Activated CD8-positive, alpha-beta T cell treated with anti-CD3 and anti-CD28 coated beads, Interleukin-2, amount 10 ng/mL, durations not matched to agents 7 days and 5 days (primary cell): ENCODE measurements at regions not wholly inside any gene's neighbourhood (a gene's known extent, or its start where the extent isn't known, plus 50 kb on each side); places are given as distances from the start of the nearest gene placed in this dataset.
"Not testable (repeated sequence)": the region's sequence is repeated elsewhere in the genome, so short reads cannot be mapped to it uniquely, and the experiment has no call there.

ENCODE experiments used
- ATAC-seq: fragments of 150-1000 bp; cut with Tn5 transposase; one replicate; pipeline ENCODE4 v1.10.0; 2021; ENCODE audit warnings: moderate library complexity
- CTCF ChIA-PET: fragments of 350-600 bp; sonication (Branson Sonifier 250); formaldehyde crosslinking; loops from one replicate; lab custom pipeline; 2021; ENCODE audit warnings: antibody characterized with exemption; lab: Charles Lee
- POLR2A ChIA-PET: fragments of 350-600 bp; sonication (Branson Sonifier 250); formaldehyde crosslinking; loops from one replicate; lab custom pipeline; 2021; ENCODE audit warnings: antibody characterized with exemption; lab: Charles Lee
- DNase-seq: peaks from one replicate; pipeline ENCODE4 v3.0.0-alpha.2; 2020
- H3K27ac Mint-ChIP-seq: one replicate; pipeline ENCODE4 v1.8.0; 2021; ENCODE audit warnings: mild to moderate bottlenecking, mixed read lengths
- H3K27me3 Mint-ChIP-seq: one replicate; pipeline ENCODE4 v1.8.0; 2021; ENCODE audit warnings: low read depth, mixed read lengths
- H3K36me3 Mint-ChIP-seq: one replicate; pipeline ENCODE4 v1.8.0; 2021; ENCODE audit warnings: low read depth, mixed read lengths
- H3K4me1 Mint-ChIP-seq: one replicate; pipeline ENCODE4 v1.8.0; 2021; ENCODE audit warnings: low read depth, mixed read lengths
- H3K4me3 Mint-ChIP-seq: one replicate; pipeline ENCODE4 v1.8.0; 2021; ENCODE audit warnings: mild to moderate bottlenecking, mixed read lengths
- H3K9me3 Mint-ChIP-seq: one replicate; pipeline ENCODE4 v1.8.0; 2022; ENCODE audit warnings: mixed read lengths; ENCODE audit not compliant: insufficient read depth

GRCh38 chr3:130826516-130827182 lies 67.2 kb upstream of the ATP2C1 start:
- H3K9me3 Mint-ChIP-seq = no peaks in the 10 kb centered on the region
- no peak overlapping the region for H3K27ac Mint-ChIP-seq
- ChIA-PET CTCF (interaction anchor here (1.1 kb wide), 1 partner anchor 67 kb away, joined by 3 read pairs; no protein-coding TSS in a partner anchor), POLR2A (no interaction called here)
- H3K4me1 Mint-ChIP-seq = no peaks in the 10 kb centered on the region
- H3K4me3 Mint-ChIP-seq = no peak overlapping the region
- no peaks in the 10 kb centered on the region for H3K36me3 Mint-ChIP-seq
- ATAC-seq (no peak), DNase-seq (no peak)
- H3K27me3 Mint-ChIP-seq = peaks cover 11% of the 10 kb centered on the region

- CTCF ChIA-PET = interaction anchor here (1.1 kb wide), 1 partner anchor 68 kb away, joined by 3 read pairs; no protein-coding TSS in a partner anchor
- DNase-seq (no peak), ATAC-seq (no peak)
- Mint-ChIP-seq H3K4me3 (no peak overlapping the region), H3K27ac (no peak overlapping the region), H3K4me1 (no peaks in the 10 kb centered on the region), H3K36me3 (no peaks in the 10 kb centered on the region), H3K9me3 (no peaks in the 10 kb centered on the region), H3K27me3 (peaks cover 11% of the 10 kb centered on the region)
- POLR2A ChIA-PET = no interaction called here
These were observed 66.4 kb upstream of the ATP2C1 start for GRCh38 chr3:130827486-130827885.

- CTCF ChIA-PET = no interaction called here
These were observed 64.6 kb upstream of the ATP2C1 start for GRCh38 chr3:130828948-130829947.

GRCh38 chr3:130831719-130832400 lies 62.0 kb upstream of the ATP2C1 start:
- POLR2A ChIA-PET = interaction anchor here (1.6 kb wide), 1 partner anchor 18 kb away, joined by 3 read pairs; no protein-coding TSS in a partner anchor
- DNase-seq = no peak
- no peak overlapping the region for H3K4me3 Mint-ChIP-seq
- no peaks in the 10 kb centered on the region for H3K9me3 Mint-ChIP-seq
- CTCF ChIA-PET = interaction anchor here (0.8 to 1.2 kb wide), 2 partner anchors 8 to 24 kb away, joined by 3 read pairs; no protein-coding TSS in a partner anchor
- no peaks in the 10 kb centered on the region for H3K4me1 Mint-ChIP-seq
- H3K36me3 Mint-ChIP-seq = no peaks in the 10 kb centered on the region
- no peak overlapping the region for H3K27ac Mint-ChIP-seq
- ATAC-seq = no peak
- H3K27me3 Mint-ChIP-seq = peaks cover 10% of the 10 kb centered on the region

More at GRCh38 chr3:130828948-130829947, 64.6 kb upstream of the ATP2C1 start:
- ATAC-seq (no peak), DNase-seq (no peak)
- POLR2A ChIA-PET = no interaction called here
- peaks cover 19% of the 10 kb centered on the region for H3K27me3 Mint-ChIP-seq
- H3K4me1 Mint-ChIP-seq = no peaks in the 10 kb centered on the region
- no peaks in the 10 kb centered on the region for H3K36me3 Mint-ChIP-seq
- no peak overlapping the region for H3K27ac Mint-ChIP-seq
- no peak overlapping the region for H3K4me3 Mint-ChIP-seq
- H3K9me3 Mint-ChIP-seq = no peaks in the 10 kb centered on the region

- H3K36me3 Mint-ChIP-seq, CTCF ChIA-PET, DNase-seq, ATAC-seq, H3K4me3 Mint-ChIP-seq, H3K4me1 Mint-ChIP-seq, H3K27ac Mint-ChIP-seq, H3K9me3 Mint-ChIP-seq, H3K27me3 Mint-ChIP-seq: not testable (repeated sequence)
- POLR2A ChIA-PET = interaction anchor here (1.6 kb wide), 1 partner anchor 17 kb away, joined by 3 read pairs; no protein-coding TSS in a partner anchor
These were observed 61.5 kb upstream of the ATP2C1 start for GRCh38 chr3:130832401-130832746.

- no peaks in the 10 kb centered on the region for H3K9me3 Mint-ChIP-seq
- ChIA-PET POLR2A (no interaction called here), CTCF (no interaction called here)
- H3K36me3 Mint-ChIP-seq = no peaks in the 10 kb centered on the region
- DNase-seq = no peak
- H3K4me1 Mint-ChIP-seq = no peaks in the 10 kb centered on the region
- H3K27ac Mint-ChIP-seq = no peak overlapping the region
- no peak overlapping the region for H3K4me3 Mint-ChIP-seq
- peaks cover 10% of the 10 kb centered on the region for H3K27me3 Mint-ChIP-seq
- no peak for ATAC-seq
These were observed 59.4 kb upstream of the ATP2C1 start for GRCh38 chr3:130834476-130834875.

- Mint-ChIP-seq H3K36me3 (no peaks in the 10 kb centered on the region), H3K27me3 (peaks cover 11% of the 10 kb centered on the region), H3K9me3 (no peaks in the 10 kb centered on the region), H3K27ac (no peak overlapping the region), H3K4me1 (no peaks in the 10 kb centered on the region), H3K4me3 (no peak overlapping the region)
- CTCF ChIA-PET = interaction anchor here (1.1 kb wide), 1 partner anchor 58 kb away, joined by 4 read pairs; the partner anchor contains the start of gene ATP2C1
- DNase-seq = no peak
- ATAC-seq = no peak
- POLR2A ChIA-PET = no interaction called here
These were observed 58.4 kb upstream of the ATP2C1 start for GRCh38 chr3:130835483-130835882.

GRCh38 chr3:130838898-130839600 lies 54.8 kb upstream of the ATP2C1 start:
- ATAC-seq = no peak
- H3K27me3 Mint-ChIP-seq = peaks cover 5% of the 10 kb centered on the region
- no peak overlapping the region for H3K4me3 Mint-ChIP-seq
- no peaks in the 10 kb centered on the region for H3K4me1 Mint-ChIP-seq
- no peaks in the 10 kb centered on the region for H3K36me3 Mint-ChIP-seq
- ChIA-PET CTCF (interaction anchor here (1.6 kb wide), 1 partner anchor 11 kb away, joined by 5 read pairs; no protein-coding TSS in a partner anchor), POLR2A (no interaction called here)
- DNase-seq = no peak
- no peaks in the 10 kb centered on the region for H3K9me3 Mint-ChIP-seq
- no peak overlapping the region for H3K27ac Mint-ChIP-seq

- DNase-seq (no peak), ATAC-seq (no peak)
- Mint-ChIP-seq H3K4me3 (no peak overlapping the region), H3K36me3 (no peaks in the 10 kb centered on the region), H3K9me3 (no peaks in the 10 kb centered on the region), H3K27ac (no peak overlapping the region), H3K4me1 (no peaks in the 10 kb centered on the region), H3K27me3 (peaks cover 5% of the 10 kb centered on the region)
- ChIA-PET POLR2A (no interaction called here), CTCF (interaction anchor here (0.9 to 1.6 kb wide), 3 partner anchors 9 to 53 kb away, joined by 3 to 5 read pairs (median 3); no protein-coding TSS in a partner anchor)
These were observed 54.1 kb upstream of the ATP2C1 start for GRCh38 chr3:130839813-130840212.

- Mint-ChIP-seq H3K27ac (no peak overlapping the region), H3K4me3 (no peak overlapping the region), H3K4me1 (no peaks in the 10 kb centered on the region), H3K27me3 (peaks cover 5% of the 10 kb centered on the region), H3K9me3 (no peaks in the 10 kb centered on the region), H3K36me3 (no peaks in the 10 kb centered on the region)
- ChIA-PET CTCF (interaction anchor here (1.3 kb wide), 1 partner anchor 9 kb away, joined by 7 read pairs; no protein-coding TSS in a partner anchor), POLR2A (no interaction called here)
- ATAC-seq = no peak
- DNase-seq = no peak
These were observed 52.5 kb upstream of the ATP2C1 start for GRCh38 chr3:130841357-130841756.

- Mint-ChIP-seq H3K4me1 (no peaks in the 10 kb centered on the region), H3K36me3 (no peaks in the 10 kb centered on the region), H3K27me3 (peaks cover 5% of the 10 kb centered on the region), H3K9me3 (no peaks in the 10 kb centered on the region), H3K4me3 (no peak overlapping the region), H3K27ac (no peak overlapping the region)
- DNase-seq = no peak
- ChIA-PET POLR2A (no interaction called here), CTCF (no interaction called here)
- ATAC-seq = no peak
These were observed 50.4 kb upstream of the ATP2C1 start for GRCh38 chr3:130843441-130843840.
